SK-N-SH treated with all-trans-retinoic acid at 6 μM for 48 hours (cell line): ENCODE measurements at regions not wholly inside any gene's neighbourhood (a gene's known extent, or its start where the extent isn't known, plus 50 kb on each side); places are given as distances from the start of the nearest gene placed in this dataset.

Experiments used
- ATAC-seq: fragments of 200-7000 bp; cut with Tn5 transposase; 3 replicates; pipeline ENCODE4 v1.9.1; 2020; ENCODE audit warnings: mild to moderate bottlenecking, moderate library complexity
- ARNTL ChIP-seq: fragments of 450-650 bp; formaldehyde crosslinking; IDR thresholded peaks from 2 replicates; pipeline ENCODE4 v1.5.0; 2020; ENCODE audit warnings: low read depth, mild to moderate bottlenecking, moderate library complexity, borderline replicate concordance
- BACH2 ChIP-seq: fragments of 250-450 bp; sonication (Bioruptor Pico); IDR thresholded peaks from 2 replicates; pipeline ENCODE4 v1.9.0; 2021; ENCODE audit warnings: mild to moderate bottlenecking, borderline replicate concordance
- CREB5 ChIP-seq: fragments of 250-450 bp; sonication (Bioruptor Pico); IDR thresholded peaks from 2 replicates; pipeline ENCODE4 v1.5.1; 2020; ENCODE audit warnings: low read depth, mild to moderate bottlenecking, moderate library complexity
- CSDC2 ChIP-seq: fragments of 250-450 bp; sonication (Bioruptor Pico); IDR thresholded peaks from 2 replicates; pipeline ENCODE4 v1.5.0; 2020; ENCODE audit warnings: mild to moderate bottlenecking, moderate library complexity
- ESRRG ChIP-seq: fragments of 250-450 bp; sonication (Bioruptor Pico); IDR thresholded peaks from 2 replicates; pipeline ENCODE4 v1.6.1; 2021; ENCODE audit warnings: mild to moderate bottlenecking
- GLIS3 ChIP-seq: fragments of 250-450 bp; sonication (Bioruptor Pico); IDR thresholded peaks from 2 replicates; pipeline ENCODE4 v1.5.0; 2020; ENCODE audit warnings: mild to moderate bottlenecking, moderate library complexity
- ISL1 ChIP-seq: fragments of 250-450 bp; sonication (Bioruptor Pico); IDR thresholded peaks from 2 replicates; pipeline ENCODE4 v2.1.2; 2022; ENCODE audit warnings: mild to moderate bottlenecking, moderate library complexity
- OSR1 ChIP-seq: fragments of 250-450 bp; sonication (Bioruptor Pico); IDR thresholded peaks from 2 replicates; pipeline ENCODE4 v1.8.0; 2022; ENCODE audit warnings: moderate library complexity, mild to moderate bottlenecking, inconsistent platforms
- PATZ1 ChIP-seq: fragments of 250-450 bp; sonication (Bioruptor Pico); IDR thresholded peaks from 2 replicates; pipeline ENCODE4 v1.8.0; 2020; ENCODE audit warnings: mild to moderate bottlenecking, moderate library complexity, borderline replicate concordance
- POU6F1 ChIP-seq: fragments of 250-450 bp; sonication (Bioruptor Pico); IDR thresholded peaks from 2 replicates; pipeline ENCODE4 v1.8.0; 2021; ENCODE audit warnings: low read depth, mild to moderate bottlenecking, moderate library complexity, borderline replicate concordance
- PPARA ChIP-seq: fragments of 250-450 bp; sonication (Bioruptor Pico); IDR thresholded peaks from 2 replicates; pipeline ENCODE4 v1.5.0; 2020; ENCODE audit warnings: mild to moderate bottlenecking, borderline replicate concordance
- RARB ChIP-seq: fragments of 250-450 bp; sonication (Bioruptor Pico); IDR thresholded peaks from 2 replicates; pipeline ENCODE4 v1.8.0; 2021; ENCODE audit warnings: mild to moderate bottlenecking, moderate library complexity
- SNAI2 ChIP-seq: fragments of 250-450 bp; sonication (Bioruptor Pico); IDR thresholded peaks from 2 replicates; pipeline ENCODE4 v1.5.0; 2020; ENCODE audit warnings: mild to moderate bottlenecking, moderate library complexity
- TCF4 ChIP-seq: fragments of 250-450 bp; sonication (Bioruptor Pico); IDR thresholded peaks from 2 replicates; pipeline ENCODE4 v1.8.0; 2021; ENCODE audit warnings: mild to moderate bottlenecking, moderate library complexity, borderline replicate concordance
- TOX ChIP-seq: fragments of 250-450 bp; sonication (Bioruptor Pico); IDR thresholded peaks from 2 replicates; pipeline ENCODE4 v1.8.0; 2021; ENCODE audit warnings: mild to moderate bottlenecking, moderate library complexity, borderline replicate concordance
- ZC3H10 ChIP-seq: fragments of 250-450 bp; sonication (Bioruptor Pico); IDR thresholded peaks from 2 replicates; pipeline ENCODE4 v1.5.1; 2021; ENCODE audit warnings: mild to moderate bottlenecking, moderate library complexity
- ZFP3 ChIP-seq: fragments of 250-450 bp; sonication (Bioruptor Pico); IDR thresholded peaks from 2 replicates; pipeline ENCODE4 v1.5.0; 2020; ENCODE audit warnings: mild to moderate bottlenecking, moderate library complexity
- ZFP30 ChIP-seq: fragments of 450-650 bp; formaldehyde crosslinking; IDR thresholded peaks from 2 replicates; pipeline ENCODE4 v1.5.0; 2022; ENCODE audit warnings: mild to moderate bottlenecking, moderate library complexity
- ZNF565 ChIP-seq: fragments of 450-650 bp; formaldehyde crosslinking; conservative IDR thresholded peaks from 2 replicates; pipeline ENCODE4 v1.5.0; 2020; ENCODE audit warnings: low read depth, mild to moderate bottlenecking, moderate library complexity
- ZNF70 ChIP-seq: fragments of 450-650 bp; formaldehyde crosslinking; IDR thresholded peaks from 2 replicates; pipeline ENCODE4 v1.5.0; 2020; ENCODE audit warnings: mild to moderate bottlenecking, moderate library complexity
- ZNF8 ChIP-seq: fragments of 450-650 bp; formaldehyde crosslinking; IDR thresholded peaks from 2 replicates; pipeline ENCODE4 v1.5.0; 2020; ENCODE audit warnings: mild to moderate bottlenecking, moderate library complexity
- TF ChIP-seq, protein P1 (sequence below): fragments of 250-450 bp; sonication (Bioruptor Pico); IDR thresholded peaks from 2 replicates; pipeline ENCODE4 v1.5.1; 2021; ENCODE audit warnings: mild to moderate bottlenecking, moderate library complexity

- no peak for TF ChIP-seq ESRRG (CRISPR knock-in tag)
- no peak for TF ChIP-seq ISL1 (CRISPR knock-in tag)
- TF ChIP-seq ZNF8 (CRISPR knock-in tag) = no peak
- no peak for TF ChIP-seq TOX (CRISPR knock-in tag)
- no peak for TF ChIP-seq OSR1 (CRISPR knock-in tag)
- no peak for TF ChIP-seq ARNTL (CRISPR knock-in tag)
- no peak for TF ChIP-seq GLIS3
- no peak for TF ChIP-seq PATZ1
- no peak for TF ChIP-seq BACH2 (CRISPR knock-in tag)
- TF ChIP-seq CREB5 (CRISPR knock-in tag) = no peak
- ATAC-seq = no peak
Observed at GRCh38 chr1:182255494-182255893, 136.1 kb downstream of the GLUL start.

DNA sequence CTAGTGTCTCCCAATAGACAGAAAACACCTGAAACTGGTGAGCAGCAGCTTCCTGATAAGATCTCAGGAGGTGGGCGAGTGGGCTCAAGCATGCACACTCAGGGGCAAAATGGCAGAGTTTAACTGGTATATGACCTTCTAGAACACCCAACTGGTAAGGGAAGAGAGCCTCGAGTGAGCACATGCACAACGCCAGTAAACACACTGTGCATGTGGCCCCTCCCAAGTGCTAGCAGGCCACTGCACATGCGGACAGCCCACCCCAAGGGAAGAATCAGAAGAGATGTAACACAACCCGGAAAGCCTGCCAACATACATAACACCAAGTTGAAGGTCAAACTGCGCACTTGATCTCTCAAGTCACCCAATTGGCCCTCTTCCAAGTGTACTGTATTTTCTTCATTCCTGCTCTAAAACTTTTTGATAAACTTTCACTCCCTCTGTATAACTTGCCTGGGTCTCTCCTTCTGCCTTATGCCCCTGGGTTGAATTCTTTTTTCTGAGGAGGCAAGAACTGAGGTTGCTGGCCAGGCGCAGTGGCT, 138.2 kb downstream of the GLUL start:
- TF ChIP-seq CSDC2 = no peak
- no peak for TF ChIP-seq PPARA (CRISPR knock-in tag)
- TF ChIP-seq BACH2 (CRISPR knock-in tag) = no peak
- TF ChIP-seq ESRRG (CRISPR knock-in tag) = no peak
- TF ChIP-seq ZNF8 (CRISPR knock-in tag) = no peak
- no peak for TF ChIP-seq ZC3H10
- TF ChIP-seq, protein P1, sequence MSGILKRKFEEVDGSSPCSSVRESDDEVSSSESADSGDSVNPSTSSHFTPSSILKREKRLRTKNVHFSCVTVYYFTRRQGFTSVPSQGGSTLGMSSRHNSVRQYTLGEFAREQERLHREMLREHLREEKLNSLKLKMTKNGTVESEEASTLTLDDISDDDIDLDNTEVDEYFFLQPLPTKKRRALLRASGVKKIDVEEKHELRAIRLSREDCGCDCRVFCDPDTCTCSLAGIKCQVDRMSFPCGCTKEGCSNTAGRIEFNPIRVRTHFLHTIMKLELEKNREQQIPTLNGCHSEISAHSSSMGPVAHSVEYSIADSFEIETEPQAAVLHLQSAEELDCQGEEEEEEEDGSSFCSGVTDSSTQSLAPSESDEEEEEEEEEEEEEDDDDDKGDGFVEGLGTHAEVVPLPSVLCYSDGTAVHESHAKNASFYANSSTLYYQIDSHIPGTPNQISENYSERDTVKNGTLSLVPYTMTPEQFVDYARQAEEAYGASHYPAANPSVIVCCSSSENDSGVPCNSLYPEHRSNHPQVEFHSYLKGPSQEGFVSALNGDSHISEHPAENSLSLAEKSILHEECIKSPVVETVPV = no peak
- TF ChIP-seq TOX (CRISPR knock-in tag) = no peak
- TF ChIP-seq POU6F1 (CRISPR knock-in tag) = no peak
- ATAC-seq = no peak

GRCh38 chr1:182251561-182251960, 140.0 kb downstream of the GLUL start:
- ATAC-seq = no peak
- TF ChIP-seq ISL1 (CRISPR knock-in tag) (no peak), ZNF70 (CRISPR knock-in tag) (no peak), ZNF565 (no peak), ZFP3 (no peak), ZFP30 (CRISPR knock-in tag) (no peak), TCF4 (CRISPR knock-in tag) (no peak), OSR1 (CRISPR knock-in tag) (no peak), RARB (CRISPR knock-in tag) (no peak), SNAI2 (no peak)

DNA sequence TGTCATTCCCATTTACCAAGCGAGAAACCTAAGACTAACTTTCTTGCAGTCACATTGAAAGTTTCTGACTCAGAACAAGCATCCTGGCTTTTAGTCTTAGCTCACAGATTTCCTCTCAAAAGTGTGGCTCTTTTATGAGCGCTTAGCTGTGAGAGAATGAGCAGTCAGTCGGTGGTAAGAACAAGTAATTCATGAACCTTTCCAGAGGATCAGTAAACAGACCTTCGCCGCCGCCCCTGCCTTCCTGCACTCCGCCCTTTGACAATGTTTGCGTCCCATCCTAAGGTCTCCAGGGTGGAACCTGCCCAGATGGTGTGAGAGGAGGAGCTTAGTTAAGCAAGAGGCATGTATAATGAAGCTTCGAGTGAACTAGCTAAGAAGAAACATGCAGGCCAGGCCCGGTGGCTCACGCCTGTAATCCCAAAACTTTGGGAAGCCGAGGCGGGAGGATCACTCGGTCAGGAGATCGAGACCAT, 142.4 kb downstream of the GLUL start:
- ATAC-seq = no peak
- TF ChIP-seq RARB (CRISPR knock-in tag) (no peak), ZNF70 (CRISPR knock-in tag) (no peak), SNAI2 (no peak), TCF4 (CRISPR knock-in tag) (no peak), POU6F1 (CRISPR knock-in tag) (no peak), ZC3H10 (no peak), BACH2 (CRISPR knock-in tag) (no peak), ZFP30 (CRISPR knock-in tag) (no peak), ZNF565 (no peak), ZFP3 (no peak), CSDC2 (no peak), PATZ1 (no peak), OSR1 (CRISPR knock-in tag) (no peak), ESRRG (CRISPR knock-in tag) (no peak), PPARA (CRISPR knock-in tag) (no peak), ARNTL (CRISPR knock-in tag) (no peak), ISL1 (CRISPR knock-in tag) (no peak)
